Tibial nerve (tissue), 4 donors: ENCODE measurements at regions not wholly inside any gene's neighbourhood (a gene's known extent, or its start where the extent isn't known, plus 50 kb on each side); places are given as distances from the start of the nearest gene placed in this dataset.
A peak's percentile ranks its signal among the peaks of the same experiment; 100 is the strongest.

Experiments
- DNase-seq, 2 donors: peaks; one replicate each; pipeline ENCODE4 v3.0.0-alpha.2; 2019; ENCODE audit warnings: low spot score in 2 of 2
- H3K27ac ChIP-seq, 4 donors: fragments of 200-600 bp; sonication (generic) in 3 of 4; one replicate each; pipeline ENCODE4 v1.5.1; 2017 to 2019; ENCODE audit warnings: mild to moderate bottlenecking in 1 of 4
- H3K27me3 ChIP-seq, 2 donors: fragments of 200-600 bp; sonication (generic) in 1 of 2; one replicate each; pipeline versions ENCODE4 v1.5.1 to v1.6.0; 2017 to 2019
- H3K36me3 ChIP-seq, 3 donors: fragments of 200-600 bp; sonication (generic); one replicate each; pipeline ENCODE4 v1.5.1; 2018 to 2019
- H3K4me1 ChIP-seq, 4 donors: fragments of 200-600 bp; sonication (generic) in 3 of 4; one replicate each; pipeline ENCODE4 v1.5.1; 2017 to 2019
- H3K4me3 ChIP-seq, 4 donors: fragments of 200-600 bp; sonication (generic) in 3 of 4; one replicate each; pipeline ENCODE4 v1.5.1; 2017 to 2019; ENCODE audit warnings: mild to moderate bottlenecking in 1 of 4, moderate library complexity in 1 of 4
- H3K9me3 ChIP-seq, 4 donors: fragments of 200-600 bp; sonication (generic) in 3 of 4; one replicate each; pipeline ENCODE4 v1.5.1; 2017 to 2019
- EP300 ChIP-seq, 2 donors: sonication (generic); formaldehyde crosslinking; IDR thresholded peaks; one replicate each; pipeline ENCODE4 v1.6.1; 2017; ENCODE audit warnings: antibody characterized with exemption in 2 of 2, mild to moderate bottlenecking in 1 of 2
- POLR2A ChIP-seq, 2 donors: fragments of 450-650 bp; IDR thresholded peaks; one replicate each; pipeline ENCODE4 v1.6.1; 2017; ENCODE audit warnings: antibody characterized with exemption in 2 of 2, mild to moderate bottlenecking in 2 of 2, moderate library complexity in 2 of 2
- WGBS, 2 donors: methylation state at CpG; one replicate each; pipeline ENCODE4 v1.1.5; 2018; 5-methylcytosine and 5-hydroxymethylcytosine counted together
- TF ChIP-seq, protein P1 (sequence below), 5 experiments: fragments of 200-600 bp in 3 of 5; fragments of 450-650 bp in 2 of 5; sonication (generic) in 3 of 5; IDR thresholded peaks; one replicate each; pipeline ENCODE4 v1.5.1; 2016 to 2019; ENCODE audit warnings: antibody characterized with exemption in 5 of 5, mild to moderate bottlenecking in 3 of 5, moderate library complexity in 2 of 5

DNA sequence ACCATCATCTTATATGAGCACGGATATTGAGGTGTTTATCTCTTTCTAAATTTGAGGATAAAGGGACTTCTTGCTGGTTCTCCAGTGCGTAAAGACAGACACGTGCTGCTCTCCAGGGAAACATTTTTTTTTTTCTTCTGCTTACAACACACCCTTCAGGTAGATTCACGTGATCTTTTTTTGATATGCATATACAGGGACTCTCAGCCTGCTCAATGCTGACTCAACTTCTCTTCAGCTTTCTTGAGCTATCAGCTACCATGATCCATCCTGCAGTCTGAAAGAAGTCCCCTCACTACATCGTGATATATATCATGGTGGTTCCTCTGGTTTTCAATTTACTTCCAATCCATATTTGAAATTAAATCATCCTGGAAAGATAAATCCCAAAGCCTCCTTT, 87.1 kb upstream of the SLITRK3 start:
- 79 to 81% methylated on average over 5 of the region's 5 CpGs for WGBS, 2 donors
- DNase-seq = no peak
- Histone ChIP-seq H3K9me3 (no peaks in the 10 kb centered on the region), H3K4me3 (no peak overlapping the region), H3K27me3 (no peaks in the 10 kb centered on the region), H3K4me1 (no peaks in the 10 kb centered on the region), H3K27ac (no peak overlapping the region), H3K36me3 (no peaks in the 10 kb centered on the region)
- no peak for TF ChIP-seq POLR2A (IDR thresholded peaks at IDR 0.05)
- TF ChIP-seq, protein P1, sequence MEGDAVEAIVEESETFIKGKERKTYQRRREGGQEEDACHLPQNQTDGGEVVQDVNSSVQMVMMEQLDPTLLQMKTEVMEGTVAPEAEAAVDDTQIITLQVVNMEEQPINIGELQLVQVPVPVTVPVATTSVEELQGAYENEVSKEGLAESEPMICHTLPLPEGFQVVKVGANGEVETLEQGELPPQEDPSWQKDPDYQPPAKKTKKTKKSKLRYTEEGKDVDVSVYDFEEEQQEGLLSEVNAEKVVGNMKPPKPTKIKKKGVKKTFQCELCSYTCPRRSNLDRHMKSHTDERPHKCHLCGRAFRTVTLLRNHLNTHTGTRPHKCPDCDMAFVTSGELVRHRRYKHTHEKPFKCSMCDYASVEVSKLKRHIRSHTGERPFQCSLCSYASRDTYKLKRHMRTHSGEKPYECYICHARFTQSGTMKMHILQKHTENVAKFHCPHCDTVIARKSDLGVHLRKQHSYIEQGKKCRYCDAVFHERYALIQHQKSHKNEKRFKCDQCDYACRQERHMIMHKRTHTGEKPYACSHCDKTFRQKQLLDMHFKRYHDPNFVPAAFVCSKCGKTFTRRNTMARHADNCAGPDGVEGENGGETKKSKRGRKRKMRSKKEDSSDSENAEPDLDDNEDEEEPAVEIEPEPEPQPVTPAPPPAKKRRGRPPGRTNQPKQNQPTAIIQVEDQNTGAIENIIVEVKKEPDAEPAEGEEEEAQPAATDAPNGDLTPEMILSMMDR (IDR thresholded peaks at IDR 0.05) = no peak
- TF ChIP-seq EP300 (IDR thresholded peaks at IDR 0.05) = no peak

DNA sequence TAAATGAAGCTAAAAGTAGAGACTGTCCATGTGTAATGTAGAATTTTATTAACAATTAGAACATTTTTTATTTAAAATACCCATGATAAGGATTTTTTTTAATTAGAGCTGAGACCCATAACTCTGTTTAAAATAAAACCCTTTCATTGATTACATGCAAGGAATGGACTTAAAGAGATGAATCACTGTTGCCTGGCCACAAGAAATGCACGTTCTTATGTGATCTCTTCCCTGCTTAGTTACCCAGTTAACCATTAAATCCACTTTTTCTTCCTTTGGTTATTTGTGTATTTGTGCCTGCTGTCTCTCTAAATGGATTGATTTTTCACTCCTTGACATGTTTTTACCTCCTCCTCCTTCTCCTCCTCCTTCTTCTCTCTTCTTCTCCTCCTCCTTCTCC, 83.3 kb upstream of the SLITRK3 start:
- H3K27ac ChIP-seq = no peak overlapping the region
- TF ChIP-seq EP300 (IDR thresholded peaks at IDR 0.05) = no peak
- no peaks in the 10 kb centered on the region for H3K4me1 ChIP-seq
- H3K36me3 ChIP-seq = no peaks in the 10 kb centered on the region
- 32 to 43% methylated on average over 1 of the region's 1 CpG for WGBS, 2 donors
- DNase-seq = no peak
- H3K9me3 ChIP-seq = no peaks in the 10 kb centered on the region
- no peaks in the 10 kb centered on the region for H3K27me3 ChIP-seq
- H3K4me3 ChIP-seq = no peak overlapping the region

DNA sequence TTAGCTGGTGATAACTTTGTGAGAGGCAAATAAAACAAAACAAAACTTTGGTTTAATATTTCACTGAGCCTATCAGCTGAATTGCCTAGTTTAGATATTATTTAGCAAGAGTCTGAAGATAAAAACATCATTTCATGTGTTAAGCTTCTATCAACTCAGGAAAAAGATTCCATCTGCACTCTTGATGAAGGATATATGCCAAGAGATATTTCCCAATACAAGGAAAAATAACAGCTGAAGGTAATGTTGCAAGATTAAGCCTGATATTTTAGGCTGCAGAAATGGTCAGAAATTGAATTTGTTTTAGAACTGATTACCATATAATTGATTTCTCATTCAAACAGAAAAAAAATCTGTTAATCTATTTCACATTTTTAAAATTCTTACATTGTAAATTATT, 77.2 kb upstream of the SLITRK3 start:
- no peaks in the 10 kb centered on the region for H3K9me3 ChIP-seq
- no peak overlapping the region for H3K27ac ChIP-seq

DNA sequence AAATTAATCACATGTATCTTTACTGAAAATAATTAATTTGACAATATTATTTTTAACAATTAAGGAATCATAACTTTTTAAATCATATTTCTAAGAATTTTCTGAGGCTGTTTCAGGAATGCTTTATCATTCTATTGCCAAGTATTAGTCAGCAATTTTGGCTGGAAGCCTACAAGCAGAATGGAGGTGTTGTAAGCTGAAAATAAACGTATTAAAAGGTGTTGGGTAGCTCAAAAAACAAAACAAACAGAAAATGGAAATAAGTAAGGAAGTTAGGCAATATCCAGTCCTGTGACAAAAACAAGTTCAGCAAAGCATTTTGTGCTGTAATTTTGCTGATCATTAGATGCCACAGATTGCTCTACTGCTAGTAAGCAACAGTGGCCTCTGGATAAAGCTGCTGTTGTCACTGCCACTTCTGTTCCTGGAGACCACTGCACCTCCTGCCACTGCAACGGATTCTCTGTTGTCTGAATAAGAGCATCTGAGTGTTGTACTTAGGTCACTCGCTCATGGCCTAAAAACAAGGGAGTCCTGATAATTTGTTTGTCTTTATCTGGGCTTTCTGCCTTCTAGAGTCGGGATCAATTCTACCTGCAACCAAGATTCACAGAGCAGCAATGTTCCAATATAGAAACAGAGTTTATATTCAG, 63.5 kb upstream of the SLITRK3 start:
- TF ChIP-seq, protein P1 (IDR thresholded peaks at IDR 0.05) = no peak
- TF ChIP-seq EP300 (IDR thresholded peaks at IDR 0.05) (no peak), POLR2A (IDR thresholded peaks at IDR 0.05) (no peak)
- no peak overlapping the region for H3K4me3 ChIP-seq
- peak in 1 of 2 donors; percentile 5 for DNase-seq

More for the DNA sequence above, 77.2 kb upstream of the SLITRK3 start:
- no peak overlapping the region for H3K4me3 ChIP-seq
- H3K36me3 ChIP-seq = no peaks in the 10 kb centered on the region
- TF ChIP-seq EP300 (IDR thresholded peaks at IDR 0.05) = no peak
- TF ChIP-seq, protein P1 (IDR thresholded peaks at IDR 0.05) = no peak
- no peak for TF ChIP-seq POLR2A (IDR thresholded peaks at IDR 0.05)
- H3K27me3 ChIP-seq = no peaks in the 10 kb centered on the region
- H3K4me1 ChIP-seq = no peaks in the 10 kb centered on the region
- DNase-seq = no peak

GRCh38 chr3:165256554-165257065, 60.4 kb upstream of the SLITRK3 start:
- TF ChIP-seq, protein P1 (IDR thresholded peaks at IDR 0.05) = no peak
- TF ChIP-seq EP300 (IDR thresholded peaks at IDR 0.05) (no peak), POLR2A (IDR thresholded peaks at IDR 0.05) (no peak)
- no peak overlapping the region for H3K4me3 ChIP-seq
- H3K27me3 ChIP-seq = no peaks in the 10 kb centered on the region
- no peak overlapping the region for H3K27ac ChIP-seq
- no peaks in the 10 kb centered on the region for H3K36me3 ChIP-seq
- no peaks in the 10 kb centered on the region for H3K9me3 ChIP-seq
- DNase-seq = no peak
- WGBS, 2 donors = 55% methylated on average over 2 of the region's 2 CpGs
- H3K4me1 ChIP-seq = no peaks in the 10 kb centered on the region

More for the DNA sequence above, 63.5 kb upstream of the SLITRK3 start:
- Histone ChIP-seq H3K27ac (no peak overlapping the region), H3K4me1 (no peaks in the 10 kb centered on the region), H3K27me3 (no peaks in the 10 kb centered on the region), H3K9me3 (no peaks in the 10 kb centered on the region), H3K36me3 (no peaks in the 10 kb centered on the region)
- WGBS, 2 donors = 47 to 60% methylated on average over 4 of the region's 4 CpGs
